Left lung (tissue), 4 donors: ENCODE measurements at regions not wholly inside any gene's neighbourhood (a gene's known extent, or its start where the extent isn't known, plus 50 kb on each side); places are given as distances from the start of the nearest gene placed in this dataset.
A peak's percentile ranks its signal among the peaks of the same experiment; 100 is the strongest.

Source experiments
- ATAC-seq: fragments of 200-7000 bp; cut with Tn5 transposase; one replicate; pipeline ENCODE4 v1.9.1; 2020; ENCODE audit warnings: moderate library complexity
- DNase-seq, 4 donors: peaks; one replicate each; pipeline ENCODE4 v3.0.0-alpha.2; 2013 to 2020
- H3K27ac ChIP-seq, 2 donors: fragments of 200-600 bp; sonication (generic) in 1 of 2; one replicate each; pipeline versions ENCODE4 v1.5.0 to v1.8.0; 2020 to 2021
- H3K27me3 ChIP-seq, 2 donors: fragments of 200-600 bp; sonication (generic) in 1 of 2; one replicate each; pipeline versions ENCODE4 v1.5.0 to v1.8.0; 2020 to 2021
- H3K36me3 ChIP-seq, 2 donors: fragments of 200-600 bp; sonication (generic) in 1 of 2; one replicate each; pipeline versions ENCODE4 v1.5.0 to v1.8.0; 2020 to 2021
- H3K4me1 ChIP-seq, 2 donors: fragments of 200-600 bp; one replicate each; pipeline ENCODE4 v1.8.0; 2021
- H3K4me3 ChIP-seq, 2 donors: fragments of 200-600 bp; sonication (generic) in 1 of 2; one replicate each; pipeline versions ENCODE4 v1.5.0 to v1.8.0; 2020 to 2021; ENCODE audit warnings: mild to moderate bottlenecking in 1 of 2
- H3K9me3 ChIP-seq, 2 donors: fragments of 200-600 bp; sonication (generic) in 1 of 2; one replicate each; pipeline versions ENCODE4 v1.5.0 to v1.8.0; 2020 to 2021
- CTCF ChIP-seq, 2 donors: fragments of 200-600 bp; sonication (generic) in 1 of 2; IDR thresholded peaks; one replicate each; pipeline versions ENCODE4 v1.5.0 to v1.8.0; 2021; ENCODE audit warnings: antibody characterized with exemption in 2 of 2
- intact Hi-C, 2 donors: fragments of 100-400 bp; cut with DNase I; formaldehyde crosslinking; loops; one replicate each; pipeline versions ENCODE4 v1.11.2 to v1.14.2; 2022
- donor health status: DM: no; HTN: yes; CAD: no.
- donor health status: DM: no; HTN: no; CAD: no.

- Histone ChIP-seq H3K4me1 (no peaks in the 10 kb centered on the region), H3K36me3 (no peaks in the 10 kb centered on the region), H3K4me3 (no peak overlapping the region), H3K9me3 (no peaks in the 10 kb centered on the region), H3K27me3 (no peaks in the 10 kb centered on the region), H3K27ac (no peak overlapping the region)
- DNase-seq (no peak), ATAC-seq (no peak)
- intact Hi-C loops = no loop called here
- no peak for TF ChIP-seq CTCF (IDR thresholded peaks at IDR 0.05)
Measured at GRCh38 chr9:115412656-115413055, 294.7 kb upstream of the TNC start.

DNA sequence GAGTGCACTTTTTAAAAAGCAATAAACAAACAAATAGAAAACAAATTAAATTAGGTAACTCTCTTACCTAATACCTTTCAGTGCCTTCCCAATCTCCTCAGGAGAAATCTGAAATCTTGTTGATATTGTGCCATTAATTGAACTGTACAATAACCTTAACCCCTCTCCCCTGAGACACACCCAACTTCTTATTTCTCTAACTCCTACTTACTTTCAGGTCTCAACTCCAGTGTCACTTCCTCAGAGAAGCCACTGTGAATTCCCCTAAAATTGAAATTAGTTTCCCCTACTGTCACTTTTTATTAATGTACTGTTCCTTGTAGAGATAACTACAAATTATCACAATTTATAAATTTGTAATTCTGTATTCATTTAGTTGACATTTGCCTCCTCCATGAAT, 295.3 kb upstream of the TNC start:
- no peaks in the 10 kb centered on the region for H3K36me3 ChIP-seq
- intact Hi-C loops = no loop called here
- H3K27ac ChIP-seq = no peak overlapping the region
- ATAC-seq (no peak), DNase-seq (no peak)
- H3K9me3 ChIP-seq = no peaks in the 10 kb centered on the region
- no peak overlapping the region for H3K4me3 ChIP-seq
- H3K4me1 ChIP-seq = no peaks in the 10 kb centered on the region
- H3K27me3 ChIP-seq = no peaks in the 10 kb centered on the region
- no peak for TF ChIP-seq CTCF (IDR thresholded peaks at IDR 0.05)

- ATAC-seq = no peak
Measured at GRCh38 chr9:115413766-115414382, 295.9 kb upstream of the TNC start.

GRCh38 chr9:115414561-115414960, 296.6 kb upstream of the TNC start:
- ATAC-seq = no peak
- Histone ChIP-seq H3K36me3 (no peaks in the 10 kb centered on the region), H3K9me3 (peaks cover 0 to 2% of the 10 kb centered on the region in 2 donors), H3K4me3 (no peak overlapping the region), H3K27me3 (no peaks in the 10 kb centered on the region), H3K4me1 (no peaks in the 10 kb centered on the region), H3K27ac (no peak overlapping the region)
- TF ChIP-seq CTCF (IDR thresholded peaks at IDR 0.05) = no peak
- DNase-seq = no peak
- intact Hi-C loops = no loop called here

More at GRCh38 chr9:115413766-115414382, 295.9 kb upstream of the TNC start:
- no peak for TF ChIP-seq CTCF (IDR thresholded peaks at IDR 0.05)
- intact Hi-C loops = no loop called here
- H3K4me1 ChIP-seq = no peaks in the 10 kb centered on the region
- H3K36me3 ChIP-seq = no peaks in the 10 kb centered on the region
- DNase-seq = no peak
- no peak overlapping the region for H3K27ac ChIP-seq
- no peak overlapping the region for H3K4me3 ChIP-seq
- no peaks in the 10 kb centered on the region for H3K9me3 ChIP-seq
- H3K27me3 ChIP-seq = no peaks in the 10 kb centered on the region

DNA sequence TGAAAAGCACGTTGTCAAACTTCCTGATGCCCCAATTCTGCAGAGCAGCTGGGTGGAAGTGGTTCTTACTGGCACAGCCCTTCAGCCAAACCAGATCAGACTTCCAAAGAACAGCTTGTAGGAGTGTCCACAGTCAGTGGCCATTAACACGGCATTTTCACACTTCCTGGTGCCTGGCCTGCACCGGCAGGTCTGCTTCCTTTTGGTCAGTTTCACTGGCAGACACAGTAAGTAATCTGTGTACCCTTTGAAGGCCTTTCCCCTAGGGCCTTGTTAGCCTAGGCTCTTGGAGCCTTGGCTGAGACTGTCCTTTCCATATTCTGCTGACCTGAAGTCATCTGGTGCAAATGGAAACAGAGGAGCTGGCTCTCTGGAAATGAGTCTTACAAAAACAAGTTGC, 297.5 kb upstream of the TNC start:
- ATAC-seq (no peak), DNase-seq (peak in 1 of 4 donors; percentile 12)
- Histone ChIP-seq H3K4me1 (no peaks in the 10 kb centered on the region), H3K27ac (no peak overlapping the region), H3K9me3 (peaks cover 0 to 4% of the 10 kb centered on the region in 2 donors), H3K4me3 (no peak overlapping the region), H3K27me3 (no peaks in the 10 kb centered on the region), H3K36me3 (no peaks in the 10 kb centered on the region)
- TF ChIP-seq CTCF (IDR thresholded peaks at IDR 0.05) = no peak
- intact Hi-C loops = no loop called here
